HUES64 (cell line): ENCODE measurements at regions not wholly inside any gene's neighbourhood (a gene's known extent, or its start where the extent isn't known, plus 50 kb on each side); places are given as distances from the start of the nearest gene placed in this dataset.
"Not testable (repeated sequence)": the region's sequence is repeated elsewhere in the genome, so short reads cannot be mapped to it uniquely, and the experiment has no call there.

ENCODE experiments used
- H3K27ac ChIP-seq: 2 replicates; pipeline ENCODE4 v1.7.0; 2013; ENCODE audit warnings: low read depth, low read length, inconsistent platforms
- H3K27me3 ChIP-seq: 2 replicates; pipeline ENCODE4 v1.6.1; 2013; ENCODE audit warnings: mild to moderate bottlenecking, low read length; ENCODE audit not compliant: insufficient read depth
- H3K36me3 ChIP-seq: 2 replicates; pipeline ENCODE4 v1.6.1; 2013; ENCODE audit warnings: mild to moderate bottlenecking, low read length; ENCODE audit not compliant: insufficient read depth
- H3K4me1 ChIP-seq: 2 replicates; pipeline ENCODE4 v1.6.1; 2013; ENCODE audit warnings: mild to moderate bottlenecking, low read length, moderate library complexity; ENCODE audit not compliant: insufficient read depth
- H3K4me3 ChIP-seq: 2 replicates; pipeline ENCODE4 v1.5.1; 2013; ENCODE audit warnings: mild to moderate bottlenecking, low read length, moderate library complexity
- H3K9ac ChIP-seq: 2 replicates; pipeline ENCODE4 v1.6.1; 2013; ENCODE audit warnings: mild to moderate bottlenecking, low read depth, low read length
- H3K9me3 ChIP-seq: 2 replicates; pipeline ENCODE4 v1.6.1; 2013; ENCODE audit warnings: low read depth, low read length; ENCODE audit not compliant: insufficient read depth
- WGBS: fragments of 150-250, 120-280 bp; methylation state at CpG from one replicate; pipeline ENCODE4 v1.1.7; 2013; ENCODE audit warnings: missing lambda C conversion rate; 5-methylcytosine and 5-hydroxymethylcytosine counted together

- Histone ChIP-seq H3K27me3 (no peaks in the 10 kb centered on the region), H3K36me3 (no peaks in the 10 kb centered on the region), H3K9ac (no peak overlapping the region), H3K4me1 (peaks cover 20% of the 10 kb centered on the region), H3K9me3 (no peaks in the 10 kb centered on the region), H3K4me3 (no peak overlapping the region), H3K27ac (no peak overlapping the region)
- WGBS: 72% methylated on average over 4 of the region's 4 CpGs
Measured at GRCh38 chr15:63447017-63447676, 57.2 kb upstream of the USP3 start.

GRCh38 chr15:63448266-63448665 lies 56.1 kb upstream of the USP3 start:
- Histone ChIP-seq H3K27ac (no peak overlapping the region), H3K27me3 (no peaks in the 10 kb centered on the region)
- WGBS: 94% methylated on average over 4 of the region's 4 CpGs

DNA sequence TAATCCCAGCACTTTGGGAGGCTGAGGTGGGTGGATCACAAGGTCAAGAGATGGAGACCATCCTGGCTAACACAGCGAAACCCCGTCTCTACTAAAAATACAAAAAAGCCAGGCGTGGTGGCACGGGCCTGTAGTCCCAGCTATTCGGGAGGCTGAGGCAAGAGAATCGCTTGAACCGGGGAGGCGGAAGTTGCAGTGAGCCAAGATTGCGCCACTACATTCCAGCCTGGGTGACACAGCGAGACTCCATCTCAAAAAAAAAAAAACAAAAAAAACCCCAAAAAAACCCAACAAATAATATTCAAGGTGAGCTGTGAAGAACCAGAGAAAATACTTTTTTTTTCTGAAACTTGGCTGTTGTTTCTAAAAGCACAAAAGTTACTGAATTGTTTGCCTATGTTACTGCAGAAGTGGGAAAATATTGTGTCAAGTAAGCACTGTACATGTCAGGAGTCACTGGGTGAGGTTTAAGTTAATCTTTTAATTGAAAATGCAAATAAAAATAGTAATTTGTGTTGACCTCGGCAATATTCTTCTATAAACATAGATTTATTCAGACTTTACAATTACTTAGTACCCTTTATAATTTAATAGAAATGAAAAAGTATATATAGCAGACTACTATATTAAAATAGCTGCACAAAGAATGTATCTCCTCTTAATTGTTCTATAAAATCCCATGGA lies 55.4 kb upstream of the USP3 start:
- not testable (repeated sequence) for H3K9me3 ChIP-seq, H3K27me3 ChIP-seq, H3K36me3 ChIP-seq, H3K9ac ChIP-seq, H3K27ac ChIP-seq, H3K4me3 ChIP-seq
- H3K4me1 ChIP-seq: peaks cover 20% of the 10 kb centered on the region
- 95% methylated on average over 10 of the region's 11 CpGs for WGBS

More at GRCh38 chr15:63448266-63448665, 56.1 kb upstream of the USP3 start:
- Histone ChIP-seq H3K36me3 (no peaks in the 10 kb centered on the region), H3K9ac (no peak overlapping the region), H3K4me3 (no peak overlapping the region), H3K9me3 (no peaks in the 10 kb centered on the region), H3K4me1 (peaks cover 20% of the 10 kb centered on the region)

- Histone ChIP-seq H3K36me3 (no peaks in the 10 kb centered on the region), H3K27ac (no peak overlapping the region), H3K4me1 (peaks cover 20% of the 10 kb centered on the region), H3K9me3 (no peaks in the 10 kb centered on the region), H3K4me3 (no peak overlapping the region), H3K27me3 (no peaks in the 10 kb centered on the region), H3K9ac (no peak overlapping the region)
- WGBS: 37% methylated on average over 3 of the region's 3 CpGs
Measured at GRCh38 chr15:63449731-63450130, 54.7 kb upstream of the USP3 start.

DNA sequence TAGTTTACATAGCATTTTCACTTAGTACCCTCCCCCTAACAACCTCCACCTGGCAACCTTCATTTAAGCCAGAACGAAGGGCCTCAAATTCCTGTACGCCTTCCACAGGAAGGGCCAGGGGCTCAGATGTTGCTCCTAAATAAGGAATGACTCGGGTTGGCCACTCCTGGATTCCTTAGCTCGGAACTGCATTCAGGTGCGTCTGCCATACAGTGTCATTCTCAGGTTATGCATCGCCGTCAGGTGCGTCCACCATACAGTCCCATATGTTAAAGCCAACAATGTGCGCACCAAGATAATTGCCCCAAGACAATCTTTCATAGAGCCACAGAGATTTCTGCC lies 53.5 kb upstream of the USP3 start:
- peaks cover 20% of the 10 kb centered on the region for H3K4me1 ChIP-seq
- no peak overlapping the region for H3K4me3 ChIP-seq
- no peak overlapping the region for H3K9ac ChIP-seq
- no peaks in the 10 kb centered on the region for H3K27me3 ChIP-seq
- H3K9me3 ChIP-seq: no peaks in the 10 kb centered on the region
- 89% methylated on average over 9 of the region's 9 CpGs for WGBS
- no peak overlapping the region for H3K27ac ChIP-seq
- H3K36me3 ChIP-seq: no peaks in the 10 kb centered on the region

- Histone ChIP-seq H3K27me3 (no peaks in the 10 kb centered on the region), H3K27ac (no peak overlapping the region), H3K36me3 (no peaks in the 10 kb centered on the region), H3K9ac (no peak overlapping the region), H3K4me3 (no peak overlapping the region), H3K4me1 (peaks cover 20% of the 10 kb centered on the region), H3K9me3 (no peaks in the 10 kb centered on the region)
- 95% methylated on average over 5 of the region's 5 CpGs for WGBS
Measured at GRCh38 chr15:63451671-63452315, 52.6 kb upstream of the USP3 start.

DNA sequence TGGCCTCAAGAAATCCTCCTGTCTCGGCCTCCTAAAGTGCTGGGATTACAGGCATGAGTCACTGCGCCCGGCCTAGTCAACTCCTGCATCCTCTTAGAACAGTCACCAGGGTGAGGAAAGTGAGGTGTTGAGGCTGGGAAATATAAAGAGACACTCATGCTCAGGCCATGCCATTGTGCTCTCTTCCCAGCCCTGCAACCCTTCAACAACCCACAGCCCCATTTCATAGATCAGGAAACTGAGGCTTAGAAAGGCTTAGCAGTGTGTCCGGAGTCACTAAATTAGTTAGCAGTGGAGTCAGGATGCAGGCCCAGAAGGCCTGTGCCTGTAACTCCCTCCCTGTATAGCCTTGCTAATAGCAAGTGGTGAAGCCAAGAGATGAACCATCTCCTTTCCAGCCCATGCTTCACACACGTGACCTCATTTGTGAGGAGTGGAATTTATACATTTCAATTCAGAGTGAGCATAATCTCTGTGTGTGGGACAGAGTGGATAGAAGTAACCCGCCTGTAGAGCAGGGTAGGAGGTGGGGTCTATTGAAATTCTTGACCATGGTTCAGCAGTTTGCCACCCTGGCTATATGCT lies 51.7 kb upstream of the USP3 start:
- H3K27ac ChIP-seq: no peak overlapping the region
- no peaks in the 10 kb centered on the region for H3K9me3 ChIP-seq
- no peak overlapping the region for H3K4me3 ChIP-seq
- no peaks in the 10 kb centered on the region for H3K27me3 ChIP-seq
- H3K9ac ChIP-seq: no peak overlapping the region
- H3K36me3 ChIP-seq: no peaks in the 10 kb centered on the region
- 90% methylated on average over 6 of the region's 6 CpGs for WGBS
- H3K4me1 ChIP-seq: peaks cover 11% of the 10 kb centered on the region

DNA sequence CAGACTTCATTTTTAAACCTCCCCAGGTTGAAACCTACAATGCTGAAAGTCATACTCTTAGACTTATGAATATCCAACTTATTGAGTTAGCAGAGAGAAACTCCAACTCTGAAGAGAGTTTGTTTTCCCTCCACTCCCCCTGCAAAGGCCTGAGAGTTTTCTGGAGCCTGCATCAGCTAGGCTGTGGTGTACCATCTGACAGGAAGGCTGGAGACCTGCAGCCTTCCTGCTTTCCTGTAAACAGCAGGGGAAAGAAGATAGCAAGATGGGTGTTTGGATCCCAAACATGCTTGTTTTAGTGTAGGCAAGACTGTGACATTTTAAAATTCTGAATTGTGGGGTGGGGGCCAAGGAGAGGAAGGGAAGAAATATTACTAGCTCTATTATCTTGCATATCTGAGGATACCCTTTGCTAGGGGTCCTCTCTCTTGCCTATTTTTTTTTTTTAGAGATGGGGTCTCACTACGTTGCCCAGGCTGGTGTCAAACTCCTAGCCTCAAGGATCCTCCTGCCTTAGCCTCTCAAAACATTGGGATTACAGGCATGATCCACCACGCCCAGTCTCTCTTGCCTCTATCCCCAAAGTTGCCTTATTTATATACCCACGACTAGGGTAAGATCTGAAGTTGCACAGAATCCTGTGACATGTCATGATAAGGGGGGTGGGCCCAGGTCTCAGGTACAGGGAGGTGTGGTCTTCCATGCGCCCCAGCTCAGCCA lies 51.0 kb upstream of the USP3 start:
- Histone ChIP-seq H3K4me3 (no peak overlapping the region), H3K36me3 (no peaks in the 10 kb centered on the region), H3K27me3 (no peaks in the 10 kb centered on the region), H3K4me1 (peaks cover 10% of the 10 kb centered on the region), H3K9me3 (peaks cover 6% of the 10 kb centered on the region), H3K9ac (no peak overlapping the region), H3K27ac (no peak overlapping the region)
- 98% methylated on average over 4 of the region's 4 CpGs for WGBS

- Histone ChIP-seq H3K4me3 (no peak overlapping the region), H3K27me3 (no peaks in the 10 kb centered on the region), H3K4me1 (peaks cover 7% of the 10 kb centered on the region), H3K9me3 (peaks cover 10% of the 10 kb centered on the region), H3K27ac (no peak overlapping the region), H3K36me3 (no peaks in the 10 kb centered on the region), H3K9ac (no peak overlapping the region)
- 89% methylated on average over 4 of the region's 4 CpGs for WGBS
Measured at GRCh38 chr15:63454503-63455211, 49.7 kb upstream of the USP3 start.
